GM21786 (cell line): ENCODE measurements at regions not wholly inside any gene's neighbourhood (a gene's known extent, or its start where the extent isn't known, plus 50 kb on each side); places are given as distances from the start of the nearest gene placed in this dataset.

Source experiments
- ATAC-seq: cut with Tn5 transposase; IDR thresholded peaks from one replicate; pipeline ENCODE4 v1.9.1; 2021; ENCODE audit not compliant: unreplicated experiment

GRCh38 chr5:142478113-142478512 is 153.3 kb upstream of the SPRY4 start:
- ATAC-seq: no peak

- no peak for ATAC-seq
Measured at GRCh38 chr5:142475102-142475513, 150.3 kb upstream of the SPRY4 start.

DNA sequence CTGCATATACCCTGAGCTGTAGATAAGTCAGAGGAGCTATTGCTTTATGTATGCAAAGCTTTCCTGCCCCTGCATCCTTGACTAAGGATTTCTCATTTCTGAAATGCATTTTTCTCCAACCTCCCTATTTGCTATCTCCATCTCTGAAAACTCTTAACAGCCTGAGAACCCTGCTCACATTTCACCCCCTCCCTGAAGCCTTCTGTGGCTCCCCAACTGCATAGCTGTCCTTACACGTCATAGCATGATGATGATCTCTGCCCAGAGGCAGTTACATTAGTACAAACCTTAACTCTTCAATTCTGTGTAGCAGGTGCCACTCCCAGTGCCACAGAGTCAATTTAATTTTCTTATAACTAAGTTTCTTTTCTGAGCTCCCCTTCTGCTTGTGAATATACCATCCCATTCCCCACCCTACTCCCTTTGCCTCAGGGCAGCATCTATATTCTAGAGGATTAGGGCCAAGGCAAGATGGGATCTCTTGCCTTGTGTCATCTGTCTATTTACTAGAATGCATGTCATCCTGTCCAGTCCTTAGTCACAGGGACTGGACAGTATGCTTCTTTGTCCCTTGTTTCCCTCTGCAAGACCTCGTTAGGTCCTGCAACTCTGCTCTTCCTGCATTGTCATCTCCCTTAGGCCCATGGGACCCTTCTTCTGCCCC is 149.7 kb upstream of the SPRY4 start:
- no peak for ATAC-seq

GRCh38 chr5:142473038-142473437 is 148.2 kb upstream of the SPRY4 start:
- ATAC-seq: no peak

DNA sequence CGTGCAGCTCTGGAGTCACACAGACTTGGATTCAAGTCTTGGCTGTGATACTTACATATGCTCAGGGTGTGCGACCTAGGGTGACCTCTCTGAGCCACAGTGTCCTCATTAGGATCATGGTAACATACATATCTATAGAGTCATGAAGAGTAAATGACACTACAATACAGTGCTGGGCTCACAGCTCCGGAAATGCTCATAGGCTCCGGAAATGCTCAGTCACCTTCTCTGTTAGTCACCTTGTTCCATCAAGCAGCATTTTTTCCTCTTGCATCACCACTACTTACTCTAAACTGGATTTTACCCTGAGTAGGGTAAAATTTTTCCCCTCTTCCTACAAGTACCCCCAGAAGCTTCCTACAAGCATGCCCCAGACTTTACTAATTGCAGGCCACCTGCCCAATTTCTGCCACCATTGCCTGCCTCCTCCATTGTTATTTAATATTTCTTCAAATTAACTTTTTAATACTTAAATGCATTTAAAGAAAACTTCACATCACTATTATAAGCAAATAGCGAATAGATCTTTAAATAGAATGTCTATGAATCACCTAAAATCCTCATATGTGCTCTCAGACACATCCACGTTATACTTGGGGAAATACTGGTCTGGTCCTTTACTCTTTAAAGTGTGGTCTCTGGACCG is 147.6 kb upstream of the SPRY4 start:
- no peak for ATAC-seq

- no peak for ATAC-seq
Measured at GRCh38 chr5:142466195-142466971, 141.6 kb upstream of the SPRY4 start.

DNA sequence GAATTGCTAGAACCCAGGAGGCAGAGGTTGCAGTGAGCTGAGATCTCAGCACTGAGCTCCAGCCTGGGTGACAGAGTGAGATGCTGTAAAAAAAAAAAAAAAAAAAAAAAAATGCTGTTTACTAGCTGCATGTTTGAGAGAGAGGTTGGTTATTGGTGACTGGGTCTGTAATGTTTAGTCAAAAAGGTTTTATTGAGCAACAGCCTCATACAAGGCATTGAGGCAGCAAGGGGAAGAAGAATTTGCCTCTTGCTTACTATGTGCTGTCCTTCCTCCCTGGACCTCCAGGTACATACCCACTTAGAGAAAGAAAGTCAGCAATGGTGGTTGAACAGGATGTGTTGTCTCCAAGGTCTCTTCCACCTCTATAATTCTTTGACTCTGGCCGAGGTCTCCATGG is 140.7 kb upstream of the SPRY4 start:
- ATAC-seq: no peak

- ATAC-seq: no peak
Measured at GRCh38 chr5:142463904-142464303, 139.1 kb upstream of the SPRY4 start.

- ATAC-seq: no peak
Measured at GRCh38 chr5:142461028-142461590, 136.3 kb upstream of the SPRY4 start.

DNA sequence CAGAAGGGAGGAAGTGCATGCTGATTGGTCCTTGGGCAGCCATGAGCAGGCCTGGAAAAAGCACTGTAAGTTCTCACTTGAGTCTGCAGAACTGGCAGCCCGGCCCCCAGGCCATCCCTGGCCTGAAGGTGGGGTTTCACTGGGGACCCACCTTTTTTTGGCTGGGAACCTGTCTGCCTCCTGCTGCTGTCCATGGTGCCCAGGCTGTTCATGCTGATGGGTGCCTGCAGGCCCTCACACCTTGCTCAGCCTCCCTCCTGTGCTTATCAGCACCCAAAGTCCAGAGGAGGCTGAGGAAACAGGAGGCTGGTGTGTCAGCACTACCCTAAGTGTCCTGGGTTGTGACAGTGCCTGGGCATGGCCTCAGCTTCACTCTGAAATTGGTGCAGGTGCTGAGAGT is 134.4 kb upstream of the SPRY4 start:
- ATAC-seq: no peak

GRCh38 chr5:142455856-142456255 is 131.0 kb upstream of the SPRY4 start:
- ATAC-seq: no peak

GRCh38 chr5:142453932-142454331 is 129.1 kb upstream of the SPRY4 start:
- no peak for ATAC-seq

- ATAC-seq: no peak
Measured at GRCh38 chr5:142450419-142450818, 125.6 kb upstream of the SPRY4 start.

GRCh38 chr5:142447887-142448286 is 123.1 kb upstream of the SPRY4 start:
- ATAC-seq: no peak

DNA sequence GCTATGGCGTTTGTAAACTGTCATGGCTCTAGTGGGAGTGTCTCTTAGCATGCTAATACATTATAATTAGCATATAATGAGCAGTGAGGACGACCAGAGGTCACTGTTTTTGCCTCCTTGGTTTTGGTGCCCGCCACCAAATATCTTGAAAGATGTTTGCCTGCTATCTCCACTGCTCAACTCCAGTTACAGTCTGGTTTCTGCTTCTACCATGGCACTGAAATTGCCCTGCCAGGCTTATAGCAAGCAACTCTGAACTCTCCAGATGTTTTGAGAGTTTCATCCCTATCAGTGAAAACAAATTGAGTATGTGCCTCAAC is 122.1 kb upstream of the SPRY4 start:
- ATAC-seq: no peak

GRCh38 chr5:142446131-142446959 is 121.5 kb upstream of the SPRY4 start:
- ATAC-seq: no peak

DNA sequence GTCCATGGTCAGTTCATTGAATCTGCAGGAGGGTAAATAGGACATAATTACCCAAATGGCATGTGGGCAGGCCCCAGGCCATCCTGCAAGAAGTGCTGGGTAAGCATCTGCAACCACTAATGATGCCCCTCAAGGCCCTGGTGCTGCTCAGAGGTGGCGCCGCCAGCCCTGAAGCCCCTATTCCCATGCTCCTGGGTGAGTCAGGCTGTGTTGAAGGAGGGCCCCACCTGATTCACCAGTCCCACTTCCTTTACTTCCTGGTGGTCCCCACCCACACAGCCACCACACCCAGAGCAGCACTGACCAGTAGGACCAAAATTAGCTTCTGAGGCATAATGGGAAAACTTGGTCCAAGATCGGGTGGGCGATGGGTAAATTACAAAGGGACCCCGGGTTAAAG is 120.4 kb upstream of the SPRY4 start:
- no peak for ATAC-seq

- ATAC-seq: no peak
Measured at GRCh38 chr5:142441616-142442015, 116.8 kb upstream of the SPRY4 start.

- ATAC-seq: no peak
Measured at GRCh38 chr5:142439207-142439860, 114.5 kb upstream of the SPRY4 start.

GRCh38 chr5:142438573-142438972 is 113.8 kb upstream of the SPRY4 start:
- no peak for ATAC-seq

DNA sequence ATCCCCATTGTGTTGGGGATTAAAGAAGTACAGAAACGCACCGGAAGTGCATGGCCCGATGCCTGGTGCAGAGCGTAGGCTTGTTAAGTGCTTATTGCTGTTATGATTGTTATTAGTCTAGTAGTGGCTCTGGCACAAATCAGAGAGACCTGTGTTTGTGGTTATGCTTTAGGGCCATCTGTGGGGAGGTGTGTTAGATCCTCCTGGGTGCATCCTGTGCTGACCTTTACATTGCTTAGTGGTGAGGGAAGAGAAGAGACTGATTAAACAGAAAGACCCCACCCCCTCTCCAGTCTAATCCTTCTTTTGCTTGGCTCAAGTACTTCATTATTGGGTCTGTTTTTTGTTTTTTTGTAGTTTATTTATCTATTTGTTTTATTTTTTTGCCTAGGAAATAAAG is 112.7 kb upstream of the SPRY4 start:
- ATAC-seq: no peak
